SU-DHL-6 (cell line): ENCODE measurements at regions not wholly inside any gene's neighbourhood (a gene's known extent, or its start where the extent isn't known, plus 50 kb on each side); places are given as distances from the start of the nearest gene placed in this dataset.

ENCODE experiments used
- CTCF ChIP-seq: fragments of 200-600 bp; sonication (generic); IDR thresholded peaks from one replicate; pipeline ENCODE4 v1.5.1; 2017; ENCODE audit warnings: antibody characterized with exemption, mild to moderate bottlenecking, low read length, moderate library complexity; ENCODE audit not compliant: insufficient read depth, poor library complexity, severe bottlenecking
- EZH2phosphoT487 ChIP-seq: fragments of 200-600 bp; sonication (generic), shearing (Covaris generic); conservative IDR thresholded peaks from 2 replicates; pipeline ENCODE4 v1.6.1; 2018; ENCODE audit warnings: mild to moderate bottlenecking, antibody characterized with exemption, low read length, moderate library complexity, mixed read lengths

- TF ChIP-seq CTCF, result no peak
- no peak for TF ChIP-seq EZH2phosphoT487
Observed at GRCh38 chrX:42846741-42847140, 68.8 kb upstream of the PPP1R2C start.
